Breast epithelium (tissue), 4 donors: ENCODE measurements at regions not wholly inside any gene's neighbourhood (a gene's known extent, or its start where the extent isn't known, plus 50 kb on each side); places are given as distances from the start of the nearest gene placed in this dataset.

Experiments
- DNase-seq, 2 donors: peaks; one replicate each; pipeline ENCODE4 v3.0.0-alpha.2; 2019; ENCODE audit warnings: low spot score in 2 of 2
- H3K27ac ChIP-seq, 2 donors: fragments of 200-600 bp; sonication (generic) in 1 of 2; one replicate each; pipeline ENCODE4 v1.5.1; 2016 to 2019; ENCODE audit warnings: mild to moderate bottlenecking in 1 of 2
- H3K27me3 ChIP-seq, 2 donors: fragments of 200-600 bp; sonication (generic) in 1 of 2; one replicate each; pipeline versions ENCODE4 v1.5.1 to v1.6.0; 2017 to 2019; ENCODE audit warnings: control low read depth in 1 of 2, mild to moderate bottlenecking in 1 of 2
- H3K36me3 ChIP-seq: fragments of 200-600 bp; one replicate; pipeline ENCODE4 v1.5.1; 2019
- H3K4me1 ChIP-seq, 2 donors: fragments of 200-600 bp; sonication (generic); one replicate each; pipeline ENCODE4 v1.5.1; 2016 to 2019; ENCODE audit warnings: control low read depth in 1 of 2
- H3K4me3 ChIP-seq, 3 donors: fragments of 200-600 bp; sonication (generic); 1 replicate in 2 of 3; 2 replicates in 1 of 3; pipeline ENCODE4 v1.5.1; 2016 to 2019; ENCODE audit warnings: mild to moderate bottlenecking in 3 of 3, moderate library complexity in 2 of 3
- H3K9me3 ChIP-seq, 2 donors: fragments of 200-600 bp; sonication (generic) in 1 of 2; one replicate each; pipeline ENCODE4 v1.5.1; 2016 to 2019; ENCODE audit warnings: control low read depth in 1 of 2
- CTCF ChIP-seq, 3 donors: fragments of 450-650 bp; IDR thresholded peaks; one replicate each; pipeline ENCODE4 v1.5.1; 2016 to 2017; ENCODE audit warnings: antibody characterized with exemption in 3 of 3, mild to moderate bottlenecking in 3 of 3, moderate library complexity in 3 of 3
- POLR2A ChIP-seq: fragments of 450-650 bp; IDR thresholded peaks from one replicate; pipeline ENCODE4 v1.6.1; 2016; ENCODE audit warnings: antibody characterized with exemption, mild to moderate bottlenecking, moderate library complexity
- POLR2AphosphoS5 ChIP-seq, 3 donors: sonication (generic); formaldehyde crosslinking; IDR thresholded peaks; one replicate each; pipeline ENCODE4 v1.6.1; 2017; ENCODE audit warnings: antibody characterized with exemption in 3 of 3
- intact Hi-C: fragments of 100-400 bp; cut with DNase I; formaldehyde crosslinking; loops from one replicate; pipeline ENCODE4 v1.15.1; 2023; ENCODE audit warnings: low total_unique reads

GRCh38 chr20:52779125-52779524 lies 193.0 kb upstream of the TSHZ2 start:
- intact Hi-C loops: no loop called here

GRCh38 chr20:52777171-52777570 lies 195.0 kb upstream of the TSHZ2 start:
- intact Hi-C loops: no loop called here

More at GRCh38 chr20:52779125-52779524, 193.0 kb upstream of the TSHZ2 start:
- Histone ChIP-seq H3K36me3 (no peaks in the 10 kb centered on the region), H3K27me3 (no peaks in the 10 kb centered on the region), H3K9me3 (no peaks in the 10 kb centered on the region), H3K4me1 (no peaks in the 10 kb centered on the region), H3K4me3 (no peak overlapping the region), H3K27ac (no peak overlapping the region)
- TF ChIP-seq POLR2AphosphoS5 (IDR thresholded peaks at IDR 0.05) (no peak), CTCF (IDR thresholded peaks at IDR 0.05) (no peak), POLR2A (no peak)
- no peak for DNase-seq

GRCh38 chr20:52775786-52776185 lies 196.4 kb upstream of the TSHZ2 start:
- no peak for DNase-seq
- Histone ChIP-seq H3K4me1 (no peaks in the 10 kb centered on the region), H3K27me3 (no peaks in the 10 kb centered on the region), H3K4me3 (no peak overlapping the region), H3K36me3 (no peaks in the 10 kb centered on the region), H3K27ac (no peak overlapping the region), H3K9me3 (no peaks in the 10 kb centered on the region)
- intact Hi-C loops: no loop called here
- no peak for TF ChIP-seq POLR2AphosphoS5 (IDR thresholded peaks at IDR 0.05)
- TF ChIP-seq CTCF (IDR thresholded peaks at IDR 0.05): no peak

More at GRCh38 chr20:52777171-52777570, 195.0 kb upstream of the TSHZ2 start:
- H3K9me3 ChIP-seq: no peaks in the 10 kb centered on the region
- no peaks in the 10 kb centered on the region for H3K27me3 ChIP-seq
- TF ChIP-seq POLR2AphosphoS5 (IDR thresholded peaks at IDR 0.05): no peak
- no peak for TF ChIP-seq POLR2A
- TF ChIP-seq CTCF (IDR thresholded peaks at IDR 0.05): no peak
- no peaks in the 10 kb centered on the region for H3K36me3 ChIP-seq
- H3K4me1 ChIP-seq: no peaks in the 10 kb centered on the region
- DNase-seq: no peak
- H3K4me3 ChIP-seq: no peak overlapping the region
- H3K27ac ChIP-seq: no peak overlapping the region

- H3K27ac ChIP-seq: no peak overlapping the region
- no peaks in the 10 kb centered on the region for H3K9me3 ChIP-seq
- H3K36me3 ChIP-seq: no peaks in the 10 kb centered on the region
- DNase-seq: no peak
- no peaks in the 10 kb centered on the region for H3K4me1 ChIP-seq
- intact Hi-C loops: no loop called here
- TF ChIP-seq CTCF (IDR thresholded peaks at IDR 0.05): no peak
- no peak for TF ChIP-seq POLR2AphosphoS5 (IDR thresholded peaks at IDR 0.05)
- TF ChIP-seq POLR2A: no peak
- H3K4me3 ChIP-seq: no peak overlapping the region
- no peaks in the 10 kb centered on the region for H3K27me3 ChIP-seq
These were observed 203.5 kb upstream of the TSHZ2 start for GRCh38 chr20:52768694-52769093.

- H3K9me3 ChIP-seq: no peaks in the 10 kb centered on the region
- DNase-seq: no peak
- H3K36me3 ChIP-seq: no peaks in the 10 kb centered on the region
- TF ChIP-seq POLR2AphosphoS5 (IDR thresholded peaks at IDR 0.05) (no peak), POLR2A (no peak), CTCF (IDR thresholded peaks at IDR 0.05) (no peak)
- intact Hi-C loops: no loop called here
- H3K4me3 ChIP-seq: no peak overlapping the region
- no peaks in the 10 kb centered on the region for H3K27me3 ChIP-seq
- no peaks in the 10 kb centered on the region for H3K4me1 ChIP-seq
- no peak overlapping the region for H3K27ac ChIP-seq
These were observed 205.3 kb upstream of the TSHZ2 start for GRCh38 chr20:52766645-52767435.
